ENCODE measurements at regions not wholly inside any gene's neighbourhood (a gene's known extent, or its start where the extent isn't known, plus 50 kb on each side); places are given as distances from the start of the nearest gene placed in this dataset.
"Not testable (repeated sequence)": the region's sequence is repeated elsewhere in the genome, so short reads cannot be mapped to it uniquely, and the experiment has no call there.

DNA sequence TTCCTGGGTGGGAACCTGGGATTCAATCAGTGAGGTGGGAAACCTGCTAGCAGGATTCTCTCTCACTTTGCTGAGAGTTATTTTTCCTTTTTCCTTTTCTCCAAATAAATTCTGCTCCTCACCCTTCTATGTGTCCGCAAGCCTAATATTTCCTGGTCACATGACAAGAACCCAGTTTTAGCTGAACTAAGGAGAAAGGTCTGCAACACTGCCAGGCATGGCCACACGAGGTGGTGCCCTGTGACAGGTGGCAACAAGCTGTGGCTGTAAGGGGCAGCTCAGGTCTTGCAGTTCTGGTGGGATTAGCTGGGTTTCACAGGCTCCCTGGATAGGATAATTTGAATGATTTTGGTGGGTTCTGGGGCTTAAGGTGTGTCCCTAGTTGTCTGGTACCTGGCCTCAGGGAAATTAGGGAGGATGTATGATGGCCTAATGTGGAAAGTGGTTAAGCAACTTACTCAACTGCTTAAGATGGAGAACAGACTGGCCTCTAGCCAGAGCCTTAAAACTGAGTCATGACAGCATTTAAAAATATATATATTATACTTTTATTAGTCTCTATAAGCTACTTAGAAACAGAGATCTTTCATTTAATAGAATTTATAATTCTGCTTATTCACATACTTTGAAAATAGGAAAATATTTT, 215.0 kb downstream of the IL15 start:
- no peak for DNase-seq (ENCODE audit: low spot score)

DNA sequence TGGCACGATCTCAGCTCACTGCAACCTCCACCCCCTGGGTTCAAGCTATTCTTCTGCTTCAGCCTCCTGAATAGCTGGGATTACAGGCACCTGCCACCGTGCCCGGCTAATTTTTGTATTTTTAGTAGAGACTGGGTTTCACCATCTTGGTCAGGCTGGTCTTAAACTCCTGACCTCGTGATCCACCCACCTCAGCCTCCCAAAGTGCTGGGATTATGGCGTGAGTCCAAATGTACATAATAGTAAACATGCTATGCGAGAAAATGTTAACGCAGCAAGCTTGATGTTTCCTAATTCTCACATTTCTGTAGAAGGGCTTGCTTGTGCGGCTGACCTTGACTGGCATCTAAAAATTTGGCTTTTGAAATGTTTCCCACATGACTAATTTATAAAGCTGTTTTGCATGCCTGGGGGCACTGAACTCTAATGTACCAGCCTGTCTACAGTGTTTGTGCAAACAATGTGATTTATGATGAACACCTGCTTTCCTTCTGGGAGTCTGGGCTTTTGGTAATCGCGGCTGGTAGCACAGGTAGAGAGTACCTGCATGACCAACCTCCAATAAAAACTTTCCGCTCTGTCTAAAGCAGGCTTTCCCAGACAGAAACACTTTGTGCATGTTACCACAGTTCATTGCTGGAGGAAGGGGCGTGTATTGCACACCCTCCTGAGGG, 216.8 kb downstream of the IL15 start:
- peak; percentile 65 for DNase-seq (ENCODE audit: low spot score)

DNA sequence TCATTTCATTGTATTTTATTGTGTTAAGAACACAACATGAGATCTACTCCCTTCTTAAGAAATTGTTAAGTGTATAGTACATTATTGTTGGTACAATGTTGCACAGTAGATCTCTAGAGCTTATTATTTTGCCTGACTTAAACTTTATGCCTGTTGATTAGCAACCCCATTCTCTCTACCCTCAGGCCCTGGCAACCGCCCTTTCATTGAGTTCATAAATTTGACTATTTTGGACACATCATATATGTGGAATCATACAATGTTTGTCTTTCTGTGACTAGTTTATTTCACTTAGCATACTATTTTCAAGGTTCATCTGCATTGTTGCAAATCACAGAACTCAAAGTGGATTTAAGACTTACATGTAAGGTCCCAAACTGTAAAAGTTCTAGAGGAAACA, 222.1 kb downstream of the IL15 start:
- no peak for DNase-seq (ENCODE audit: low spot score)

DNA sequence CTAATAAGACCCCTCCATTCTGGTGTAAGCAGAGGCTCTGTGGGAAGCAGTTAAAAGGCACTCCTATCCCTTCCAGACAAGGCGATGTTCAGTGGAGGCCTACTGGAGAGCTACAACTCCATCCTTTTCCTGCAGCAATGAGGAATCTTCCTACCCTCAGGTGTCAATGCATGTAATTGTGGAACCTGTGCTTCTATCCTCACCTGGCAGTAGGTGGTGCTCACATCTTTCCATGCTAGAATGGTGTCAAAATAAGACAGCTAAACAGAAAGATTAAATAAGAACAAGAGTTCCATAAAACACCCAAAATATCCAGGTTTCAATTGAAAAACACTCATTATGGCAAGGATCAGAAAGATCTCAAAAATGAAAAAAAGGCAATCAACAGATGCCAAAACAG, 224.6 kb downstream of the IL15 start:
- peak; percentile 33 for DNase-seq (ENCODE audit: low spot score)

DNA sequence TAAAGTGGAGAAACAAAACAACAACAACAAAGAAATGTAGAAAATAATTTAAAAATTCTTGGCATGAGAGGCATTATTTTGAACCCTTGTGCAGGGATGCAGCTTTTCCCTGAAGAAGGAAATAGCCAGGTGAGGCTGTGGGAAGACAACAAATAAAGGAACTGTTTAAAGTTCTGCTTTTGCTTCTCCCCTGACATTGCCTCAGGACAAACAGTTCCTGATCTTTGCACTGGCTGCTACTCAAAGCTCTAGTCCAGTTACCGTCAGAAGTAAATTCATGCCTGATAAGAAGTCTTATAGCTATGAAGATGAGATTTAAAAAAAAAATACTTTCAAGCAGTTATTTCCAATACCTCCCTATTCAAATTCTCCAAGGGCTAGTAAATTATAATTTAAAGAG, 233.8 kb downstream of the IL15 start:
- DNase-seq (ENCODE audit: low spot score): no peak

DNA sequence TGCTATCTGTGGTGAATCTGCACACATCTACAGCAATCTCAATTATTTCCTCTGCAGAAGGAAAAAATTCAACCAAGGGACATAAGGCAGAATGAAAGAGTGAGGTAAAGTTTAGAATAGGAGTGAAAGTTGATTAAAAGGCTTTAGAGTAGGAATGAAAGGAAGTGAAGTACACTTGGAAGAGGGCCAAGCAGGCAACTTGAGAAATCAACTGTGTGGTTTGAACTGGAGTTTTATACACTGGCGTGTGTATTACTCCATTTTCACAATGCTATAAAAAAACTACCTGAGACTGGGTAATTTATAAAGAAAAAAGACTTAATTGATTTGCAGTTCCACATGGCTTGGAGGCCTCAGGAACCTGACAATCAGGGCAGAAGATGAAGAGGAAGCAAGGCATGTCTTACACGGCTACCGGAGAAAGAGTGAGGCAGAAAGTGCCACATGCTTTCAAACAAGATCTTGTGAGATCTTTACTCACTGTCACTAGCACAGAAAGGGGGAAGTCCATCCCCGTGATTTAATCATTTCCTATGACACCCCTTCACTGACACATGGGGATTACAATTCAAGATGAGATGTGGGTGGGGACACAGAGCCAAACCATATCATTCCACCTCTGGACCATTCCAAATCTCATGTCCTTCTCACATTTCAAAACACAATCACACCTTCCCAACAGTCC, 234.8 kb downstream of the IL15 start:
- DNase-seq (ENCODE audit: low spot score): no peak

DNA sequence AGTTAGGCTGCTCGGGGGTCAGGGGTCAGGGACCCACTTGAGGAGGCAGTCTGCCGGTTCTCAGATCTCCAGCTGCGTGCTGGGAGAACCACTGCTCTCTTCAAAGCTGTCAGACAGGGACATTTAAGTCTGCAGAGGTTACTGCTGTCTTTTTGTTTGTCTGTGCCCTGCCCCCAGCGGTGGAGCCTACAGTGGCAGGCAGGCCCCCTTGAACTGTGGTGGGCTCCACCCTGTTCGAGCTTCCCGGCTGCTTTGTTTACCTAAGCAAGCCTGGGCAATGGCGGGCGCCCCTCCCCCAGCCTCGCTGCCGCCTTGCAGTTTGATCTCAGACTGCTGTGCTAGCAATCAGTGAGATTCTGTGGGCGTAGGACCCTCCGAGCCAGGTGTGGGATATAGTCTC, 246.3 kb downstream of the IL15 start:
- DNase-seq (ENCODE audit: low spot score): not testable (repeated sequence)

DNA sequence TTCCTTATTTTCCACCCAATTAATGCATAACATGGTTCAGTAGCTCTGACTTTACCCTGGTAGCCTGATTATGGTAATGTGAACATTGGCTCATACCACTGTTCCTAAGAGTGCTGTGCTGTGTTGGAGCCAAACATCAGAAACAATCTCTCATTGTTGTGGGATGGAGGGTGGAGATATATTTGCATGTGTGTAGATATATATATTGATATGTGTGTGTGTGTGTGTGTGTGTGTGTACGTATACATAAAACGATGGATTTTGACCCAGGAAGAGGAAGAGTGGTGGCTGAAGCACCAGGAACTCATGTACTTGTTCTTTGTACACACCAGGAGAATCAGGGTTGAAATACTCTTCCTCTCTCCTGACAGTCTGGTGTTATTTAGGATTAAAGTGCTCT, 247.7 kb downstream of the IL15 start:
- peak; percentile 23 for DNase-seq (ENCODE audit: low spot score)

DNA sequence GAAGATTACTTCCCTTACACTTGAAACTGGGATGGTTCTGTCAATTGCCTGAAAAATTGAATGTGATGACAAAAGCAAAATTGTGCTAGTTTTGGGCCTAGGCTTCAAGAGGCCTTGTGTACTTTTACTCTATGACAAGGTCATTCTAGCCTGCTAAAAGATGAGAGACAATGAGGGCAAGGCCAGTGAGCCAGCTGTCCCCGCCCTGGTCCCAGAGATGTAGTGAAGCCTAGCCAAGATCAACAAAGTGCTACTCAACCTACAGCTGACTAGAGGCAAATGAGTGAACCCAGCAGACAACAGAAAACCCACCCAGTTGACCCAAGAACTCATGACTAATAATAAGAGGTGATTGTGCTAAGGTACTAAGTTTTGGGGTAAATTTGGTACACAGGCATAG, 248.7 kb downstream of the IL15 start:
- no peak for DNase-seq (ENCODE audit: low spot score)

DNA sequence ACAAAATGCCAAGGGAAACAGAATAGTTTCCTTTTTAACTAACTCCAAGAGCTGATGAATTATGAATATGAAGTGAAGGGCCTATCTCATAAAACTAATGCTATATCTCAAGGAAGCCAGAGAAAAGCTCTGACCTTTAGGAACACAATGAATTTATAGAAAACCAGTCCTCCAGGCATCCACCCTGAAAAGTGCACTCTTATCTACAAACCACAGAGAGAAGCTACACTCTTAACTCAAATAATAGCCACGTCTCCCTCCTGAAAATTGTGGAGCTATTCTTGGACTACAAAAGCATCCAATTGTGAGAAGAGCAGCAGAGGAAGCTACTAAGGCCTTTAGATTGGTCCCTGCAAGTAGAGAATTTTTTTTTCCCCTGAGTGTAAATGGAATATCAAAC, 253.9 kb downstream of the IL15 start:
- DNase-seq (ENCODE audit: low spot score): no peak

DNA sequence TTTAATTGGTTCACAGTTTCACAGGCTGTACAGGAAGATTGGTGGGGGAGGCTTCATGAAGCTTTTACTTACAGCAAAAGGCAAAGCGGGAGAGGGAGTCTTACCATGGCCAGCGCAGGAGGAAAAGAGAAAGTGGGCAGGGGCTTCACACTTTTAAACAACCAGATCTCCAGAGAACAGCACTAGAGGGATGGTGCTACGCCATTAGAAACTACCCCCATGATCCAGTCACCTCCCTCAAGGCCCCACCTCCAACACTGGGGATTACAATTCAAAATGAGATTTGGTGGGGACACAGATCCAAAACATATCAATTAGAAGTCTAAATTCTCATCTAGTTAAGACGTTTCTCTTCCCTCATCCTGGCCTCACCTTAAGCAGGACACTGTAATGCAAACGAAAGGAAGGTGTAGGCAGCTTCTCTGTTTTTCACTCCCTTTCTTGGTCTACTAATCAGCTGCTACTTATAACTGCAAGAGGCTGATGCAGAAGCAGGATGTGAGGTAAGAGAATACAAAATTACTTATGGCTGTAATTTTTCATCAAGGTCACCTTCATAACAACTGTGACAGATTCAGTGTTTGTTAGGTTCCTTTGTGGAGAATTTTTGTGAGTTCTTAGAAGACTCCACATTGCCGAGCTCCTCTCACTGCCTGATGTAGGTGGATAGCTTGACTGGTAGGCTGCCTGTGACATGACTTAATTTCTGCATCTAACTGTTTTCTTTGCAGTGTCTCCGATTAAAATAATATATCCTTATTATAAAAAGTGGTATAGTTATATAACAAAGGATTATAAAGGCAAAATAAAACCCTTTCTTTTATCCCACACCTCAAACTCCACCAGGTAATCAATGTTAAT, 255.1 kb downstream of the IL15 start:
- DNase-seq (ENCODE audit: low spot score): no peak

DNA sequence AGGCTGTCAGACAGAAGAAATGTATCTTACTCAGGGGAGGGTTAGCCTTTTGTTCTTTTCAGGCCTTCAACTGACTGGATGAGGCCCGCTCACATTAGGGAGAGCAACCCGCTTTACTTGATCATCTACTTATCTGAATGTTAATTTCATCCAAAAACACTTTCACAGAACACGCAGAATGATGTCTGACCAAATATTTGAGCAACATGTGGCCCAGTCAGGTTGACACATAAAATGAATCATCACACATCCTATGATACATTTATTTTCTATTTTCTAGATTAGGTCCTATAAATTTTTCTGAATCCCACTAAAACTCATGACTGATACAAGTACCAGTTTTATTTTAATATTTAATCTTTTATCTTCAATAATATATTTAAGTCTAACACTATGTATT, 260.3 kb downstream of the IL15 start:
- DNase-seq (ENCODE audit: low spot score): no peak

DNA sequence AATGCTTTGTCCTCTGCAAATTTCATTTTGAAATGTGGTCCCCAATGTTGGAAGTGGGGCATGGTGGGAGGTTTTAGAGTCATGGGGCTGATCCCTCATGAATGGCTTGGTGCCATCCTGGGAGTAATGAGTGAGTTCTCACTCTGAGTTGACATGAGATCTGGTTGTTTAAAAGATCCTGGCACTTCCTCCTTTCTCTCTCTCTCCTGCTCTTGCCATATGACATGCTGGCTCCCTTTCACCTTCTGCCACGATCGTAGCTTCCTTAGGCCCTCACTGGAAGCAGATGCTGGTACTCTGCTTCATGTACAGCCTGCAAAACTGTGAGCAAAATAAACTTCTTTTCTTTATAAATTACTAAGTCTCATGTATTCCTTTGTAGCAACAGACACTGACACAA, 262.0 kb downstream of the IL15 start:
- peak; percentile 5 for DNase-seq (ENCODE audit: low spot score)

DNA sequence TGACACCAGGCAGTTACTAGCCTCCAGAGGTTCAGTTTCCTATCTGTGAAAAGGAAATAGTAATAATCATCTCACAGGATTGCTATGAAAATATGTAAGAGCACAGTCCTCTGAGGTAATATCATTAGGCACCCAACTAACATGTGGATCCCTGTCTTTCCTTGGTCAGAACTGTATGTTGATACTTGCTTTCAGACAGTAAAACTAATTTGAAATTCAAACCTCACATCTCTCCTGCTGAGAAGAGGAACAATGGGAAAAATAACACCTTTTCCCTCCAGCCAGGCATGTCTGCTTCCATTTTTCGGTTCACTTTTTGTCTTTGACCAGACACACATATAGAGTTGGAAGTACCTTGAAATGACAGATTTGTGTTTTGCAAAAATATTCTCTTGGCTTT, 262.7 kb downstream of the IL15 start:
- DNase-seq (ENCODE audit: low spot score): no peak

DNA sequence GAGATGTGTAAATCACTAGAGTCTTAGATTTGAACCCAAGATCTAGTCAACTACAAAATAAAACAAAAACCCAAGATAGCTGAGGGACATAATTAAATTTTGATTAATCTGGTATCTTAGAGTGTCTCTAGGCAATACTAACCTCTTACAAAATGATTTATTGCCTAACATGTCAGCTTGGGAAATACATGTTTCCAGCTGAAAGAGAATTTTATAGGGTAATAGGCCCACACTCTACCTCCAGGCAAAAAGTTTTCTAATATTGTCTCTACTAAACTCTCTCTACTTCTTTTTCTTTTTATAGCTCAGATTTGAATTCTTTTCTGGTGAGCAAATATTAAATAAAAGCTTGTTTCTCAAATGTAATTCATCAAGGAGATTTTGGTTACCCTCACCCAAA, 263.2 kb downstream of the IL15 start:
- DNase-seq (ENCODE audit: low spot score): no peak

DNA sequence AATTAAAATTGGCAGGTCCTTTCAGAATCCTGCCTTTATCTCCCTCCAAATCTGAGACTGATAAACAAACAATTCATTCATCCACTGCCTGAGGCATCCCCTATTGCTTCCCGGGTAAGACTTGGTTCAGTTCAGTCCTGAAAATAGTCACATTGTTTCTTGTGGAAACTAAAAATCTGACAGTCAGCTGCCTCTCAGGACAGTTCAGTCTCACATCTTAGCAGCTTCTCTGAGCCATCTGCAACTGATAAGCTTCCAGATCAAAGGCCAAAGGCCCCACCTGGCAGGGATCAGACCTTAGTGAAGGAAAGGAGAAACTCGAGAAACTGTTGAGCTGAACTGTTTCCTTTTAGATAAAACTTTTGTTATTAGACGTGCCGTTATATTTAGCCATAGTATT, 264.5 kb downstream of the IL15 start:
- no peak for DNase-seq (ENCODE audit: low spot score)

DNA sequence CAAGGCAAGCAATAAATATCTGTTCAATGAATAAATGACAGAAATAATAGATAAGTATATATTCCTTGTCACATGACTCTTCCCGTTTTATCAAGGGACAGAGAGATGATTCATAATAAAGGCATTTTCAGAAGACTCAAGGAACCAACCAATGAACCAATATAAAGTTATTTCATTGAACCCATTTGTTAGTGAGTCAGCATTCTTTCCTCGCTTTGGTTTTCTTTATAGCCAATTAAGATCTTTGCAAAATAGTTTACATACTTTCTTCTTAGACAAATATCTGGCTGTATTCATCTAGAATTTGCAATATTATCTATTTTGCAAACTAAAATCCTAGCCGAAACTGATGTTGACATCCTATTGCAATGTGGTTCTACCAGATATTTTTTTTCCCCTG, 269.4 kb downstream of the IL15 start:
- peak; percentile 40 for DNase-seq (ENCODE audit: low spot score)

DNA sequence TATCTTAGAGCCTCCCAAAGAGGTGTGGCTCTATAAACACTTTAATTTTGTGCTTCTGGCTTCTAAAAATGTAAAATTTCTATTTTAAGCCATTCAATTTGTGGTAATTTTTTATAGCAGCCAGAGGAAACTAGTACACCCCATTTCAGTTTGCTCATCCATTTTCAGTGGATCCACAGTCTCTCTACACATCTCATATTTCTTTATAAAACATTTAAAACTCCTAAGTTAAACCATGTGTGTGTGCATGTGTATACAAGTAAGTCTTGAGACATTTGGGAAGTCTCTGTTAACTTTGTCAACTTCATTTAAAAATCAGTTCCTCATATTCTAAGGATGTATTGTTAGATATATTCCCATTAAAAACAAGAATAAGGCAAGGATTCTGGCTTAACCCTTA, 273.2 kb downstream of the IL15 start:
- DNase-seq (ENCODE audit: low spot score): no peak

DNA sequence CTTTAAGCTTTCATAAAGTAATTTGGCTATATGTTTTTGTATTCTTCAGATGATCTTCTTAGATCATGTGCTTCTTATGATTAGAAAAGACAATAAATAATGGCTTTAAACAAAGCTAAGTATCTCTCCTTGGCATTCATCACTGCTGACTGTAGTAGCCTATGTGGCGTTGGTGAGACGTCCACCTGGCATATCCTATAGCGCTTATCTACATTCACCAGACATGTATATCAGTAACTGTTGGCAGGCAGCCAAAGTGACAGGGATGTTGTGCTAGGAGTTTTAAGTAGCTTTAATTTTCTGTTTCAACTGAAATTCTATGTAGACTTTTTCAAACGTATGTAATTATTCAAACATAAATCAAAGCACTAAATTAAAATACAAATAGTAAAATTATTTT, 276.4 kb downstream of the IL15 start:
- DNase-seq (ENCODE audit: low spot score): no peak

DNA sequence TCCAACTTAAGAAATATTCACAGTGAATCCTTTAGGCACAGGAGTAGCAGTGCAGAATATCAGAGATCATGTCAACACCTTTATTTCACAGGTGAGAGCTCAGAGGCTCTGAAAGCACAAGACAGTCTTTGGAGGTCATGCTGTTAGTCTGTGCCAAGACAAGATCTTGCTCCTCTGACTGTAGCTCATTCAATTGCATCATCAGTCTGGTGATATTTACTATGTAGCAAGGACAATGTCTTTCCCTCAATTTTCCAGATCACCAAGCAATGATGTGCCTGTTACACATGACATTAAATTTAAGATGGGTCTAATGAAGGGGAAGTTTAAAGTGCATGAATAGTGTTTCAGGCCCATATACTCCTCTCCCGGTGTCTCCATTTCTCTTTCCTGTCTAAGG, 277.5 kb downstream of the IL15 start:
- DNase-seq (ENCODE audit: low spot score): peak; percentile 20

DNA sequence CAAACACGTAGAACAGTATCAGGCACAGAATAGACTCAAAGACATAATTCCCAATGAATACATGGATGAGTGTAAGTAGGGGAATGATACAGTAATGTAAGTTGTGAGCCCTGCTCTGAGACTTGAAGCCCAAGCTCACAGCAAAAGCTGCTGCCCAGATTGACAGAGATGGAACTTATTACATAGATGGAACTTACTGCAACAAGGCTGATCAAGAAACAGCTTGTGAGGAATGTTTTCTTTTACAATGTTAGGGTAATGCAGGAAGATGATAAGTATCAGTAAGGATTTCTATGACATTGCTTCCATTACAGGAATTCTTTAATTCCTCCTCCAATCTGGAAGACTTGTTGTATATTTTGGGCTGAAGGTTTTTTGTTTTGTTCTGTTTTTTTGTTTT, 278.4 kb downstream of the IL15 start:
- no peak for DNase-seq (ENCODE audit: low spot score)

DNA sequence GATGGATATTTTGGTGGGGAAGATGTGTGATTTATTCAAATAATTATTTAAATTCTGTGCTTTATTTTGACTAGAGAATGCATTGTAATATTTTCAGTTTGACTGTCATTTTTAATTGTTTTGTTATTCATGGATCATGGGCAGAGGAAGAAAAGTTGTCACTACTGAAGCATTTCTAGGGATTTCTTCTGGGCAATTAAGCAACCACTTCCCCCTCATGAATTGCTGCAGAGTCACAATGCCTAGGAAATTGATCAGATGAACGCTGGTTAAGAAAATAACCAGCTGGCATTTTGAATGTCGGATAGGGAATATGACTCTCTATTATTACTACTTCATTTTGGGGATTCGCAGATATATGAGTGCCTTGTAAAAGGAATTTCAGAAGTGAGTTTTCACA, 283.3 kb downstream of the IL15 start:
- DNase-seq (ENCODE audit: low spot score): peak; percentile 33

DNA sequence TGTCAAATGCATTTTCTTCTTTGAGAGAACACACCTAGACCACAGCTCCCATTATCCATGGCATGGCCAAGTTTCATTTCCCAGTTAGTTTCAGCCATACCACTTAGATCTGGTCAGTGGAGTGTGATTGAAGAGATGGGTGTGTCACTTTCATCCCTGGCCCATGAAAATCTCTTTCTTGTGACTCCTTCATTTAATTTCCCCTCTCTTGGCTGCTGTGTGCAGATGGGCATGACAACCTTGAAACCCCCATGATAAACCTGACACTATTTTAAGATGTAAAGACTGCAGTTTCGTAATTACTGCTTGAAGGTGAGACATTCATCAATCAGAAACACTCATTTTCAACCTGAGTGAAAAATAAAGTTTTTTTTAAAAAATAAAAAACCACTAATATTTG, 284.9 kb downstream of the IL15 start:
- peak; percentile 20 for DNase-seq (ENCODE audit: low spot score)
